ENCODE measurements at regions not wholly inside any gene's neighbourhood (a gene's known extent, or its start where the extent isn't known, plus 50 kb on each side); places are given as distances from the start of the nearest gene placed in this dataset.

GRCh38 chr1:73627723-73628122 is 570.3 kb downstream of the LRRIQ3 start:
- DNase-seq, result no peak

- no peak for DNase-seq
These were observed 571.6 kb downstream of the LRRIQ3 start for GRCh38 chr1:73626326-73626725.

- no peak for DNase-seq
These were observed 574.0 kb downstream of the LRRIQ3 start for GRCh38 chr1:73623946-73624345.

DNA sequence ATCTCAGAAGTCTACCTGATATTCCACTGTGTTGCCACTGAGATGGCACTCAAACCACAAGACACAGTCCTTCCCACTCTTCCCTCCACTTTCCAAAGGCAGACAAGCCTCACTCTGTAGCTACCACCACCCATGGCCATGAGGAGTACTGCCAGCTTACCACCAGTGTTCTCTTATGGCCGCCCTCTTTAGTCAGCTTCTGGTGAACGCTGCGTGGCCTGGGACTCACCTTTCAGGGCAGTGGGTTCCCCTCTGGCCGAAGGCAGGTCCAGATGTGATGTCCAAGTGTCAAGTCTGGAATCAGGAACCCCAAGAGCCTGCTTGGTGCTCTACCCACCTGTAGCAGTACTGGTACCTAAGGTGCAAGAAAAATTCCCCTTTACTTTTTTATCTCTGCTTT is 580.8 kb downstream of the LRRIQ3 start:
- DNase-seq, result no peak

DNA sequence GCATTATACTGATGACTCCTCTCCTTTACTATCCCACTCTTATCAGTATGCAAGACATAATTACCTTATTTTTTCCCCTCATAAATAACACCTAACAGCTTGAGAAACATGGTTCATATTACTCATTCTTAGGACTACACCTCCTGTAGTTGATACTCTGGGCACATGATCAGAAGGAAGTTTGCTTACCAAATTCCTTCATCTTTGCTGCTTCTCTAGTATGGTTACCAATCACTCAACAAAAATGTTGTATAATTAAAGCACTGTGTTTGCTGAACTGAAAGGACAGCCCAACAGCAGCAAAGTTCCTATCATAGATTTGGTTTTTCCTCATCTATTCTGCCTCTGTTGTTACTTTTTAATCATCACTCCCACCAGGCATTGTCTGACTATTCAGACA is 586.3 kb downstream of the LRRIQ3 start:
- no peak for DNase-seq

GRCh38 chr1:73604739-73605138 is 593.2 kb downstream of the LRRIQ3 start:
- DNase-seq, result no peak

- DNase-seq, result no peak
These were observed 593.8 kb downstream of the LRRIQ3 start for GRCh38 chr1:73604211-73604610.

- DNase-seq, result no peak
These were observed 604.2 kb downstream of the LRRIQ3 start for GRCh38 chr1:73593804-73594203.

GRCh38 chr1:73593364-73593763 is 604.6 kb downstream of the LRRIQ3 start:
- DNase-seq, result peak in 1 of 2 experiments; percentile 36

GRCh38 chr1:73587080-73587479 is 610.9 kb downstream of the LRRIQ3 start:
- no peak for DNase-seq

DNA sequence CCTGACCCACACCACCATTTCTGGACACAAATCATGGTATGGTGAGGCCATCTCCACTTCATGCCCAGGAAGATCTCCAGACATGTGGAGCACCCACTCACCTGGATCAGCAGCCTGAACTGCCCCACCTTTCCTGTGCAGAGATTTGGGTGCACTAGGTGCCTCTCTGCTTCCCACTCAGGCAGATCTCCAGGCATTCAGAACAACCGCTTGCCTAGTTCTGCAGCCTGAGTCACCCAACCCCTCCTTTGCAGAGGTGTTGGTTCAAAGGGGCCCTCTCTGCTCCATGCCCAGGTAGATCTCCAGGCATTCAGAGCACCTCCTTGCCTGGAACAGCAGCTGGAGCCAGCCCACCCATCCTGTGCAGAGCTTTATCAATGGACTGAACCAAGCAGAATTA is 620.8 kb downstream of the LRRIQ3 start:
- no peak for DNase-seq

DNA sequence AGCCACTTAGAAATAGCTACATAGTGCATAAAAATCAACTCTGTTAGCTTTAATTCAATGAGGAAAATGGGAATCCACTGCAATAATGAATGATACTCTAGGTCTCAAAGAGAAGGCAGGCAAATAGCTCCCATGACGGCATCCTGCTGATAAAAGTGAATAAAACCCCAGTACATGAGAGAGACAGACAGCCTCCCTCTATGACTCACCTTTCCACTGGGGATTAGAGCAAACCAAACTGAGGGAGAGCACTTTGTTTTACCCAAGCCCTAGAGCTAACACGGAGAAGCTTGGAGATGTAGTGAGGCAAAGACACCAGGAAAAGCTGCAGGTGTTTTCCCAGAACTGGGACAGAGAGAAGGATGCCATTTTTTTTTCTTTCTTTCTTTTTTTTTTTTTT is 621.9 kb downstream of the LRRIQ3 start:
- no peak for DNase-seq

DNA sequence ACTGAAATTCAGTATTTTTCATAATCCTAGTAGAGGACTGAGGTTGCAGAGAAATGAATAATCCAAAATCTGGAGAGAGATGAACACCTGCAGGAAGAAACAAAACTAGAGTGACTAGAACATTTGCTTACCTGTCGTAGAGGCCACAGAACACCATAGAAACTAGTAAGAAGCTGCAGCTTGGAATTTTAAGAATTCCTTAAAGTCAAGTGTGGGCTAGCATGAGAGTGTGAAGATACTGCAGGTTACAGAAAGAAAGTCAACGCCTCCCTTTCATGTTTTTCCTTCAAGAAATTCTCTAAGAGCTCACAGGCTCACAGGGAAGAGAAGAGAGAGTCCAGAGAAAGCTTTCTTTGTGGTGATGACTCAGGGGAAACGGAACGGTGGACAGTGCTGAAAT is 633.7 kb downstream of the LRRIQ3 start:
- DNase-seq, result no peak

DNA sequence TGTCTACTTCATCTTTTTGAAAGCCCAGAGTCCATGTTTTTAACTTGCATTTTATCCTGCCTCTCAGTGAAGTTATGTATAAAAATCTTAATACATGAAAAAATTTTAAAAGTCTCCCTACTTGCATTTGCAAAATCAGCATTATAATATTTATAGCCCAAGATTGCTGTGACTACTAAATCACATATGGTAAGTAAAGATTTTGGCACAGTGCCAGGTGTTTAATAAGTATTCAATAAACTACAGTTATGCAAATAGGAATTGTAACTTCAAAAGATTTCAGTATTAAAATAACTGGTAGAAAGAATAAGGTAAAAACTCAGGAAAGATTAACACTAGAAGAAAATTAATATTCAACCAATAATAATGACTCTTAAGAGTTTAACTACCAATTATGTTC is 641.7 kb downstream of the LRRIQ3 start:
- no peak for DNase-seq

DNA sequence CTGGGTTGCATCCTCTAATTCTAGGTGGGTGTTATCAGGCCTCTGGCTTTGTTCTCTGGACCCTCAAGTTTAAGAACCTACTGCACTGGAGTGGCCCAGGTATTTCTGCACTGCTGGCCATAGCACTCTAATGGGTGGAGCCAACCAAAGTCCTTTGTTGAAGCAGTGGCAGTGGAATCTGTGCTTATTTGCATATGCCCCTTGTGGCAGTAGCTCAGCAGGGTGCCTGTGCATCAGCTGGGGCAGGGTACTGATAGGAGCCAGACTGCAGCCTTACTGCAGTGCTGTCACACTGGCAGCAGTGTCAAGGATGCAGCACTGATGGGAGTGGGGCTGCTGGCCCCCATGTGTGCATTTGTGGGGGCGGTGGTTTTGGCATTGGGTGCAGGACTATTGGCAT is 660.6 kb downstream of the LRRIQ3 start:
- DNase-seq, result peak in 1 of 2 experiments; percentile 40

- DNase-seq, result no peak
These were observed 680.3 kb downstream of the LRRIQ3 start for GRCh38 chr1:73517603-73518191.

DNA sequence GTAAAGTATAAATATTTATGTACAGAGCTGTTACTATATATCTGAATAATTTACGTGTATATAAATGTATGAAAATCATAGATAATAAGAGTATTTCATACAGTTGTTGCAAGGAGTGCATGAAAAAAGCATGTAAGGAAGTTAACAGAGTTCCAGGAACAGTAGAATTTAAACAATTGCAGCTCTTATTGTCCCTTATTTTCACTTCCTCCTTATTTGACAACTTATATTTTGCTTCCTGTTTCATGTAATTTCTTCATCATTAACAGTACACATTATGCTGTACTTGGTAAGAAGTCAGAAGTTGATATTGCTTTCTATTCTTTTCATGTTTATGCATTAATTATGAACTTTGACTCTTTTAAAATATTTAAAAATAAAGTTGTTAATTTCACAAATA is 681.5 kb downstream of the LRRIQ3 start:
- DNase-seq, result no peak

DNA sequence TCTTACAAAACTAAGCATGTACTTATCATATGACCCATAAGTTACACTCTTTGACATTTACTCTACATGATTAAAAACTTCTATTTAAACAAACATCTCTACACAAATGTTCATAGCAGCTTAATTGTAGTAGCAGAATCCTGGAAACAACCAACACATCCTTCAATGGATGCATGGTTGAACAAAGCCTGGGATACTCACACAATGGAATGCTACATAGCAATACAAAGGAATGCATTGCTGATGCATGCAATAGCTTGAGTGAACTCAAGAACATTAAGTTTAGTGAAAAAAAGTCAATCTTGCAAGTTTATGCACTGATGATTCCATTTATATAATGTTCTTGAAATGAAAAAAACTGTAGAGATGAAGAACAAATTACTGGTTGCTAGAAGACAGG is 686.9 kb downstream of the LRRIQ3 start:
- DNase-seq, result no peak

- peak; percentile 39 to 48 for DNase-seq
These were observed 697.8 kb downstream of the LRRIQ3 start for GRCh38 chr1:73500154-73500553.

- DNase-seq, result no peak
These were observed 698.3 kb downstream of the LRRIQ3 start for GRCh38 chr1:73499671-73500070.

GRCh38 chr1:73491621-73492020 is 706.4 kb downstream of the LRRIQ3 start:
- no peak for DNase-seq

GRCh38 chr1:73475316-73475870 is 722.6 kb downstream of the LRRIQ3 start:
- no peak for DNase-seq

DNA sequence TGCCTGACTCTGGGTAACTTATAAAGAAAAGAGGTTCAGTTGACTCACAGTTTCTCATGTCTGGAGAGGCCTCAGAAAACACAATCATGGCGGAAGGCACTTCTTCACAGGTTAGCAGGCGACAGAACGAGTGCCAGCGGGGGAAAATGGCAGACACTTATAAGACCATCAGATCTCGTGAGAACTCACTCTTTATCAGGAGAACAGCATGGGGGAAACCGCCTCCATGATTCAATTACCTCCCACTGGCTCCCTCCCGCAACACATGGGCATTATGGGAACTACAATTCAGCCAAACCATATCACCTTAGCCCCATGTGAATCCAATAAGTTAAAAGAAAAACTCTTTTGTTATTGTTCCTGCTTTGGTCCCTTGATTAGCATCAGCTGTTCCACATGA is 725.2 kb downstream of the LRRIQ3 start:
- DNase-seq, result no peak

DNA sequence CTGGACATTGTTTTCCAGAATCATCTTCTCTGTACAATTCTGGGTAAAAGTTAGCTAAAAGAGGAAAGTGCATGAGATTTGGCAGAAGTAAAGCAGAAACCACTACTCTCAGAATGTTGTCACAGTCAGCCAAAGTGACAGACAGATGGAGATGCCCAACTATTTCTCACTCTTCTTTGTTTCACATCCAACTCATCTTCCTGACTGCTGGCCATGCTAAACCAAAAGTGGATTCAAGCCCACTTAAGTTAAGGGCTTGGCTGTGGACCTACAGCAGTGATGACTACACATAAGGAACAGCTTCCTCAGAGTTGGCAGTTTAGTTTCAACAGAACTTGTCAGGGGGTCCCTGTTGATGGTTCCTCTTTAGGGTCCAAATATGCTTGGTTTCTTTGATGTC is 730.2 kb downstream of the LRRIQ3 start:
- no peak for DNase-seq

DNA sequence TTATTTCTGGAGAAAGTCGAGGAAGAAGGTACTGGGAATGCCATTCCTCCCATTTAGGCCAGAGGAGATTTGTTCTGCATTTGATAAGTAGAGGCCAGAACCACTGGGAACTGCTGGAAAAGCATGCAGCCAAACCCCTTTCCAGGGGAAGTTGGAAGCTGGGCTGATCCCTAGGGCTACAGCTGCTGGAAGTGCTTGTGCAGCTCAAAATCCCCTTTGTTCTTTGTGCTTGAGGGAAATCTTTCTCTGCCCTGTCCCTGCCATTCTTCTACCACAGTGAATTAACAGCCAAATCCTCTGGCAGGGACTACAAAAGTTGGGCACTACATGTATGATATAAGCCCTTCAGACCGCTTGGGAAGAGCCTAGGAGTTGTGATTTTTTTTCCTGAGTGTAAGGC is 734.1 kb downstream of the LRRIQ3 start:
- no peak for DNase-seq
